Fibroblast of mammary gland (primary cell): ENCODE measurements at regions not wholly inside any gene's neighbourhood (a gene's known extent, or its start where the extent isn't known, plus 50 kb on each side); places are given as distances from the start of the nearest gene placed in this dataset.

ENCODE experiments used
- DNase-seq: peaks from one replicate; pipeline ENCODE4 v3.0.0-alpha.2; 2010; ENCODE audit warnings: low read depth
- H3K4me3 ChIP-seq: 2 replicates; pipeline ENCODE4 v1.5.1; 2011; ENCODE audit warnings: low read depth, mild to moderate bottlenecking, low read length, moderate library complexity; ENCODE audit not compliant: control insufficient read depth
- CTCF ChIP-seq: conservative IDR thresholded peaks from 2 replicates; pipeline ENCODE4 v1.5.1; 2011; ENCODE audit warnings: low read depth, low read length, inconsistent platforms; ENCODE audit not compliant: control insufficient read depth, insufficient read depth

- H3K4me3 ChIP-seq = no peak overlapping the region
- no peak for DNase-seq
- TF ChIP-seq CTCF = no peak
These were observed 51.9 kb upstream of the NMUR2 start for GRCh38 chr5:152456815-152457443.

- TF ChIP-seq CTCF = no peak
- no peak for DNase-seq
- no peak overlapping the region for H3K4me3 ChIP-seq
These were observed 57.1 kb upstream of the NMUR2 start for GRCh38 chr5:152462021-152462721.

- H3K4me3 ChIP-seq = no peak overlapping the region
- no peak for TF ChIP-seq CTCF
These were observed 59.0 kb upstream of the NMUR2 start for GRCh38 chr5:152464048-152464447.

GRCh38 chr5:152465140-152465539 lies 60.1 kb upstream of the NMUR2 start:
- peak; percentile 12 for DNase-seq
- no peak for TF ChIP-seq CTCF
- H3K4me3 ChIP-seq = no peak overlapping the region

More at GRCh38 chr5:152464048-152464447, 59.0 kb upstream of the NMUR2 start:
- no peak for DNase-seq

GRCh38 chr5:152466085-152466745 lies 61.1 kb upstream of the NMUR2 start:
- no peak for TF ChIP-seq CTCF
- no peak for DNase-seq
- no peak overlapping the region for H3K4me3 ChIP-seq

- no peak for TF ChIP-seq CTCF
- DNase-seq = no peak
- no peak overlapping the region for H3K4me3 ChIP-seq
These were observed 65.1 kb upstream of the NMUR2 start for GRCh38 chr5:152470167-152470566.
